ENCODE measurements at regions not wholly inside any gene's neighbourhood (a gene's known extent, or its start where the extent isn't known, plus 50 kb on each side); places are given as distances from the start of the nearest gene placed in this dataset.

DNA sequence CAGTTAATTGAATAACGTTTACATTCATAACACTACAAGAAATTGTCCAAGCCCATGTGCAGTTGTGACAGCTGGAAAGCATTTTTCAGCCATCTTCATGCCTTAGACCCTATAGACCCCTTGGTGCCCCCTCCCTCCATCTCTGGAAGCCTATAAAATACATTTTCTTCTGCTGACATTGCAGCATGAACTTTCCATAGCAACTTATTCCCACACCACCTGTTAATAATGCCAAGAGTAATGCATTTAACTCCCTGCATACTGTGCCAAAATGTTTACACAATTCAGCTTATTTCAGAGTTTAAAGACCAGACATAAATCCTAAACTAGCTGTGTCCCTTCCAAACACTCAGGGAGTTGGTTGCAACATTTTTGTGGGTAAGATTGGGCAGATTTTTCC lies 143.0 kb upstream of the ARHGAP20 start:
- TF ChIP-seq, protein P1, sequence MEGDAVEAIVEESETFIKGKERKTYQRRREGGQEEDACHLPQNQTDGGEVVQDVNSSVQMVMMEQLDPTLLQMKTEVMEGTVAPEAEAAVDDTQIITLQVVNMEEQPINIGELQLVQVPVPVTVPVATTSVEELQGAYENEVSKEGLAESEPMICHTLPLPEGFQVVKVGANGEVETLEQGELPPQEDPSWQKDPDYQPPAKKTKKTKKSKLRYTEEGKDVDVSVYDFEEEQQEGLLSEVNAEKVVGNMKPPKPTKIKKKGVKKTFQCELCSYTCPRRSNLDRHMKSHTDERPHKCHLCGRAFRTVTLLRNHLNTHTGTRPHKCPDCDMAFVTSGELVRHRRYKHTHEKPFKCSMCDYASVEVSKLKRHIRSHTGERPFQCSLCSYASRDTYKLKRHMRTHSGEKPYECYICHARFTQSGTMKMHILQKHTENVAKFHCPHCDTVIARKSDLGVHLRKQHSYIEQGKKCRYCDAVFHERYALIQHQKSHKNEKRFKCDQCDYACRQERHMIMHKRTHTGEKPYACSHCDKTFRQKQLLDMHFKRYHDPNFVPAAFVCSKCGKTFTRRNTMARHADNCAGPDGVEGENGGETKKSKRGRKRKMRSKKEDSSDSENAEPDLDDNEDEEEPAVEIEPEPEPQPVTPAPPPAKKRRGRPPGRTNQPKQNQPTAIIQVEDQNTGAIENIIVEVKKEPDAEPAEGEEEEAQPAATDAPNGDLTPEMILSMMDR (conservative IDR thresholded peaks at IDR 0.05) = no peak
- WGBS (ENCODE audit: extremely low coverage, insufficient read length, low lambda C conversion rate) = no CpG with 5 or more reads among the region's 1 CpG
- H3K9me3 ChIP-seq (ENCODE audit: control insufficient read depth, low read depth, low read length) = no peaks in the 10 kb centered on the region
- H3K27me3 Mint-ChIP-seq (ENCODE audit: low read depth) = no peaks in the 10 kb centered on the region
- no peak for DNase-seq
- no peak overlapping the region for H3K23ac ChIP-seq (ENCODE audit: insufficient read length, low read depth, low read length)
- no peak overlapping the region for H3K27ac Mint-ChIP-seq
- H2AFZ ChIP-seq (ENCODE audit: low read length) = no peak overlapping the region
- H2BK20ac ChIP-seq (ENCODE audit: low read depth, low read length, poor library complexity, severe bottlenecking) = no peak overlapping the region
- no peak overlapping the region for H2BK12ac ChIP-seq (ENCODE audit: insufficient read length, low read depth, low read length)
- no peak overlapping the region for H4K91ac ChIP-seq (ENCODE audit: insufficient read length, low read depth, low read length)
- H3K56ac ChIP-seq (ENCODE audit: insufficient read length, low read depth, low read length) = no peak overlapping the region
- no peaks in the 10 kb centered on the region for H3K79me1 ChIP-seq (ENCODE audit: insufficient read depth, low read depth, low read length, poor library complexity, severe bottlenecking)
- no peaks in the 10 kb centered on the region for H3K27me3 ChIP-seq (ENCODE audit: insufficient read depth, low read length)
- no peak overlapping the region for H2AK5ac ChIP-seq (ENCODE audit: insufficient read length, low read length)
- no peaks in the 10 kb centered on the region for H3K4me1 Mint-ChIP-seq
- H3K4me3 Mint-ChIP-seq = no peak overlapping the region
- no peak overlapping the region for H3T11ph ChIP-seq (ENCODE audit: low read length)
- no peaks in the 10 kb centered on the region for H4K20me1 ChIP-seq (ENCODE audit: control insufficient read depth, insufficient read depth, insufficient read length)
- H4K8ac ChIP-seq (replicated peaks; ENCODE audit: insufficient read length, low read depth, low read length) = no peak overlapping the region
- no peaks in the 10 kb centered on the region for H3K4me1 ChIP-seq (ENCODE audit: insufficient read depth, low read length)
- H3K9ac ChIP-seq (ENCODE audit: extremely low read depth, insufficient read length, low read length) = no peak overlapping the region
- H3K27ac ChIP-seq (ENCODE audit: insufficient read length, low read depth, low read length) = no peak overlapping the region
- no peak overlapping the region for H2BK15ac ChIP-seq (ENCODE audit: low read depth, low read length)
- H3K79me2 ChIP-seq (ENCODE audit: insufficient read depth, low read length) = no peaks in the 10 kb centered on the region
- no peak overlapping the region for H3K4ac ChIP-seq (ENCODE audit: low read depth, low read length)
- H3K18ac ChIP-seq (ENCODE audit: insufficient read length, low read depth, low read length) = no peak overlapping the region
- H3K36me3 Mint-ChIP-seq (ENCODE audit: insufficient read depth in 1 of 3, low read depth in 3 of 3) = no peaks in the 10 kb centered on the region
- no peaks in the 10 kb centered on the region for H3K23me2 ChIP-seq (ENCODE audit: insufficient read length, low read depth, low read length, poor library complexity, severe bottlenecking)
- no peaks in the 10 kb centered on the region for H3K9me3 Mint-ChIP-seq
- H4K5ac ChIP-seq (ENCODE audit: insufficient read length, low read depth, low read length) = no peak overlapping the region
- no peak overlapping the region for H3K14ac ChIP-seq (ENCODE audit: insufficient read depth, low read length)
- no peak overlapping the region for H3K4me2 ChIP-seq (ENCODE audit: insufficient read depth, insufficient read length, low read length)
- H2BK5ac ChIP-seq (ENCODE audit: insufficient read length, low read length) = no peak overlapping the region
- no peak overlapping the region for H2BK120ac ChIP-seq (ENCODE audit: low read depth, low read length, poor library complexity, severe bottlenecking)
